GM18517 (cell line): ENCODE measurements at regions not wholly inside any gene's neighbourhood (a gene's known extent, or its start where the extent isn't known, plus 50 kb on each side); places are given as distances from the start of the nearest gene placed in this dataset.

Source experiments
- ATAC-seq: cut with Tn5 transposase; IDR thresholded peaks from one replicate; pipeline ENCODE4 v1.9.1; 2021; ENCODE audit warnings: mild to moderate bottlenecking, moderate library complexity; ENCODE audit not compliant: unreplicated experiment

DNA sequence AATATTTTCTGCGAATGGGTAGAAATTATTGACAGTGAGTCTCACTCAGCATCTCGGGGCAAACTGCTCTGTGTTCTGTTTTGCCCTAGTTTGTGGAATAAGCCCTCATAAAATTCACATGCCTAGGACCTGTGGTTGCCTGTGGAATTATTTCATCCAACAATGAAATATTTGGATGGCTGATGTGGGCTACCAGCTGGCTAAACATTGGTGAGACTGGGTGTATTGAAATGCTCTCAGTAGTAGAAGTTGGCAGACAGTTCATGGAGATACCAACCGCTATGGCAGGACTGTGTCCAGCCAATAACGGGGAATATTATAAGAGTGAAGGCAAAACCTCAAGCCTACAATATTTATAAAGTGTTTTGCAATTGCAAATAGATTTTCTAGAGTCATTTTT, 344.1 kb upstream of the RPS23 start:
- ATAC-seq, result no peak

DNA sequence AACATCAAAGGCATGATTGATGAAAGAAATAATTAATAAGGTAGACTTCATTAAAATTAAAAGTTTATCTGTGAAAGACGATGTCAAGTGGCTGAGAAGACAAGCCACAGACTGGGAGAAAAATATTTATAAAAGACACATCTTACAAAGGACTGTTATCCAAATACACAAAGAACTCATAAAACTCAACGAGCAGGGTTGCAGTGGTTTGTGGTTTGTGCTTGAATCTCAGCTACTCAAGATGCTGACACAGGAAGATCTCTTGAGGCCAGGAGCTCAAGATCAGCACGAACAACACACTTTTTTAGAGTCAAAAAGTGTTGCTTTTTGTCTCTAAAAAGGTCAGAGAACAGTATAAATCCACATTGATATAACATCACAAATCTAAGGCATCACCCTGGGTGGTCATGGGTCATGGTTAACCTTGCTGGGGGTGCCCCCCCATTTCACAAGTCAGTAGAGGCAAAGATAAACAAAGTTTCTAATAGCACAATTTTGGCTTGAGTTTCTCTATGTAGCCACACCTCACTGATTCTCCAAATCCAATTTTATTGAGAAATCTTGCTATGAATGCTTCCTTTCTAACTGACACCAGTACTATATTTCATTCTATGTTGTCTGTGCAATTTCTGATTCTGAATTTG, 342.9 kb upstream of the RPS23 start:
- no peak for ATAC-seq

DNA sequence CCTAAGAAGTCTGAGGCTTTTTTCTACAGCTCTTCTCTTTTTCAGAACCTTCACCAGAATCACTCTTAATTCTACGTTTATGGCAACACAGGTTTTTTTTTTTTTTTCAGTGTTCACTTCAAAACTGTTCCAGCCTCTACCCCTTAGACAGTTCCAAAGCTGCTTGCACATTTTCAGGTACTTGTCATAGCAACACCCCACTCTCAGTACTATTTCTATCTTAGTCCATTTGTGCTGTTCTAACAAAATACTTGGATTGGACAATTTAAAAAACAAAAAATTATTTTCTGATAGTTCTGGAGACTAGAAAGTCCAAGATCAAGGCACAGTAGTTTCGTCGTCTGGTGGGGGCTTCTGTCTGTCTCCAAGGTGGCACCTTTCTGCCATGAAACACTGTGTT, 340.9 kb upstream of the RPS23 start:
- no peak for ATAC-seq

- ATAC-seq, result no peak
Observed at GRCh38 chr5:82614706-82615105, 336.6 kb upstream of the RPS23 start.

- ATAC-seq, result no peak
Observed at GRCh38 chr5:82613891-82614290, 335.7 kb upstream of the RPS23 start.

GRCh38 chr5:82610686-82611085, 332.5 kb upstream of the RPS23 start:
- ATAC-seq, result no peak

DNA sequence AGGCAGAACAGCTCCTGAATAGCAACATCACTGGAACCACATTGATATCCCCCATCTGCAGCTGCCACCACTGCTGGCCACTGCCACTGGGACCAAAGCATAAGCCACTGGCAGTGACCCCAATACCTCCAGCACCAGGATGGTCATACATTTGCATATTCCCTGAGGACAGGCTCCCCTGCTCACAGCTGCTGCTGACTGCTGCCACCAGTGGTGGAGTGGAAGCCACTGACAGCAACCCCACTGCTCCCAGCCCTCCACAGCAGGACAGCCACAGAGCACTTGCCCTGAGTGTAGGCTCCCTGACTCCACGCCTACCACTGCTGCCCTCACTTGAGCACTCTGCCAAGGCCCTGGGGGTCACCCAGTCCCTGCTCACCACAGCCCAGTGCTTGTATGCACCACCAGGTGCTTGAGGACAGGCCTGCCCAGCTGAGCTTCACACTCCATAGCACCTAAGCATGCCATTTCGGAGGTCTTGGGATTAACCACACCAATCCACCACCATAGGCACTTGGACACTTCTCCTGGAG, 327.4 kb upstream of the RPS23 start:
- ATAC-seq, result no peak

- no peak for ATAC-seq
Observed at GRCh38 chr5:82603033-82603987, 325.2 kb upstream of the RPS23 start.

DNA sequence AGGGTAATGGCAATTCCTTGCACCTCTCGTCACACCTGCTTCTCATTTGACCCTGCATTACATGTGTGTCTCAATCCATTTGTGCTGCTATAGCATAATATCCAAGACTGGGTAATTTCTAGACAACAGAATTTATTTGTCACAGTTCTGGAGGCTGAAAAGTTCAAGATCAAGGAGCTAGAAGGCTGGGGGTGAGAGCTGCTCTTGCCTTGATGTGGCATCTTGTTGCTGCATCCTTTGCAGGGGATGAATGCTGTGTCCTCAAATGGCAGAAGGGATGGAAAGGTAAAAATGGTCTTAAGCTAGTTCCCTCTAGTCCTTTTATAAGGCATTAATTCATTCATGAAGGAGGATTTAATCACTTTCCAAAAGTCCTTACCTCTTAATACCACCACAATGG, 323.7 kb upstream of the RPS23 start:
- ATAC-seq, result no peak

DNA sequence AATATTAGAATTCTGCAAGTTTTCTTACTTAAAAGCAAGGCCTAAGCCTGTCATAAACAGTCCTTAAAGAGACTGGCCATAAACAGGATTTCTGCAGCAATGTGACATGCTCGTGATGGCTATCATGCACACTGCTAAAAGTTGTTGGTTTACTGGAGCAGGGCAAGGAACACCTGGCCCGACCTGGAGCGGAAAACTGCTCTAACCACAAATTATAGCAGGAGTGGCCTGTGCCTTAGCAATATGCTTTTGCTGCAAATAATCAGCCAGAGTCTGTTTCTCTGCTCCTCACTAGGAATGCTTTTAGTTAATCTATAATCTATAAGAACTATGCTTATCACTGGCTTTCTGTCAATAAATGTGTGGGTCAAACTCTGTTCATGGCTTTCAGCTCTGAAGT, 322.9 kb upstream of the RPS23 start:
- ATAC-seq, result no peak

DNA sequence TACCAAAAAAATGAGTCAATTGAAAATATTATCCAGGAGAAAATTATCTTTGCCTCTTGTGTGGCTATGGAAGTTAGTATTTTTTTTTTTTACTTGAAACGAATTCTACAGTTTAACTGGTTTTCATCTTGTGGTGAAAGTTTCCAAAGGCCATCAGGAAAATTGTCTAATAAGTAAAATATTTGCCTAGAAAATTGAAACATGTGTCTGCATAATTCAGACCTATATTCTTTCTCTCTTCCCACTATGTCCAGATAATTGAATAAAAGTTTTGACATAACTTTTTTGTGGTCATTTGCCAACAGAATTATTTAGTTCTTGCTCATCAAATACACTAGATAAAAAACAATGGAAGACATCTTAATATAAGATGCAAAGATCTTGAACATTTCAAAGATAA, 321.5 kb upstream of the RPS23 start:
- ATAC-seq, result no peak

- ATAC-seq, result no peak
Observed at GRCh38 chr5:82599030-82599429, 320.9 kb upstream of the RPS23 start.

- ATAC-seq, result no peak
Observed at GRCh38 chr5:82597437-82597836, 319.3 kb upstream of the RPS23 start.

GRCh38 chr5:82596451-82596850, 318.3 kb upstream of the RPS23 start:
- no peak for ATAC-seq

DNA sequence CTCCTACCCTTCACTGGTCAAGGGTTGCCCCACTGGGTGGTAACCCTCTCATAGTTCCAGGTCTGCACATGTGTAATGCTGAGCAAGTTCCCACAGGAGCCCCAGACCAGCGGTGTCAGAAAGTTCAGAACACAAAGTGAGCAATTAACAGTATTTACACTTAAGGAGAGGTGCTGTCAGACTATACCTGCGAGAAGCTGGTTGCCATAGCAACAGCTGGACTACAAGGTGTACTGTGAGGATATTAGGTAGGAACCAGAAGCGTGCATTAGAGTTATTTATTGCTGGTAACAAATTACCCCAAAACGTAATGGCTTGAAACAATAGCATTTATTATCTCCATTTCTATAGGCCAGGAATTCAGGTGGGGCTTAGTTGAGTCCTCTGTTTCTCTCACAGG, 317.0 kb upstream of the RPS23 start:
- ATAC-seq, result no peak

- ATAC-seq, result no peak
Observed at GRCh38 chr5:82594097-82594496, 315.9 kb upstream of the RPS23 start.

GRCh38 chr5:82593481-82593880, 315.3 kb upstream of the RPS23 start:
- ATAC-seq, result no peak

DNA sequence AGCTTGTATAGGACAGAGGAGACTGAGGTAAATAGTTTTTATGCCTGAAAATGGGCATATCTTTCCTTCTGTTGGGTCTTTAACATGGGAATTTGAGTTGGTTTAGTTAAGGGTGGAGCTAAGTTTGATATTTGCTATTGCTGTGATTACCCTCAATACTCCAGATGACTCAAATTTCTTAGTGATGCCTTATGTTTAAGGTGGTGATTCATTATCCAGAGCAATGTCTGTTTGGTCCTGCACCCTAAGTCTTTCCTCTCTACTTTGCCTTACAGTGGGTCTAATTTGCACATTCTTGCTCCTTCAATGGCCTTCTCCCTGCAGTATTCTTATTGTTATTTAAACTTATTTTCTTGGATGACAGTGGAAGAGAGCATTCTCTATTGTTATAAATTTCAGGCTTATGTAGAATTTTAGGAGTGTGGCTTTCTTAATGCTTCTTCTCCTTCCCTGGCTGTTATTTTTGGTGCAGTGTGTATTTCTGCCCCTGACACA, 312.9 kb upstream of the RPS23 start:
- ATAC-seq, result no peak

- ATAC-seq, result no peak
Observed at GRCh38 chr5:82590112-82590511, 312.0 kb upstream of the RPS23 start.

- no peak for ATAC-seq
Observed at GRCh38 chr5:82586661-82587310, 308.6 kb upstream of the RPS23 start.

DNA sequence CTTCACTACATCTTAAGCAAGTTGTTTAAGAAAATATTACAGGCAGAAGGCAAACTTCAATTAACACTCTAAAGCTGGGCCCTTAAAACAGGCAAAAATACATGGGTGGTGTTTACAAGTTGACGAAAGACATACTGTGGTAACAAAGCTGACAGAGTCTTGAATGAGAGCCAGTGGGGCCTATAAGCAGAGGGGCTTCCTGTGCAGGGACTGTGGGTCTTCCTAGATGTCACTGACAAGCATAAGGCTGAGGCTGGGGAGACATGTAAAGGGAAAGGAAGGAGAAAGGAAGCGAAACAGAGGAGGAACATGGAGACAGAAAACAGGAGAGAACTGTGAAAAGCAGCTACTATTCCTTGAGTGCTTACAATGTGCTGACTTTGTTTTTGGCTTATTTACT, 308.0 kb upstream of the RPS23 start:
- ATAC-seq, result no peak
